H9 (cell line): ENCODE measurements at regions not wholly inside any gene's neighbourhood (a gene's known extent, or its start where the extent isn't known, plus 50 kb on each side); places are given as distances from the start of the nearest gene placed in this dataset.

Experiments
- DNase-seq: peaks from one replicate; pipeline ENCODE4 v3.0.0-alpha.2; 2017
- H2AFZ ChIP-seq: one replicate; pipeline ENCODE4 v1.6.1; 2013; ENCODE audit warnings: mild to moderate bottlenecking, low read length, control low read depth, moderate library complexity
- H2AK5ac ChIP-seq: 2 replicates; pipeline ENCODE4 v1.6.1; 2013; ENCODE audit warnings: low read length, control low read depth, mixed read lengths; ENCODE audit not compliant: insufficient read length
- H2BK120ac ChIP-seq: one replicate; pipeline ENCODE4 v1.6.1; 2013; ENCODE audit warnings: low read depth, mild to moderate bottlenecking, low read length, control low read depth, inconsistent platforms; ENCODE audit not compliant: poor library complexity, severe bottlenecking
- H2BK12ac ChIP-seq: 2 replicates; pipeline ENCODE4 v1.6.1; 2013; ENCODE audit warnings: low read length, control low read depth, mixed read lengths, low read depth; ENCODE audit not compliant: insufficient read length
- H2BK15ac ChIP-seq: 2 replicates; pipeline ENCODE4 v1.6.1; 2013; ENCODE audit warnings: low read depth, low read length, control low read depth
- H2BK20ac ChIP-seq: one replicate; pipeline ENCODE4 v1.6.1; 2013; ENCODE audit warnings: low read depth, mild to moderate bottlenecking, low read length, control low read depth, inconsistent platforms; ENCODE audit not compliant: poor library complexity, severe bottlenecking
- H2BK5ac ChIP-seq: 2 replicates; pipeline ENCODE4 v1.6.1; 2013; ENCODE audit warnings: low read length, control low read depth, mixed read lengths; ENCODE audit not compliant: insufficient read length
- H3K14ac ChIP-seq: 2 replicates; pipeline ENCODE4 v1.6.1; 2013; ENCODE audit warnings: low read length, control low read depth; ENCODE audit not compliant: insufficient read depth
- H3K18ac ChIP-seq: 2 replicates; pipeline ENCODE4 v1.6.1; 2013; ENCODE audit warnings: low read depth, mild to moderate bottlenecking, mixed read lengths, low read length, control low read depth; ENCODE audit not compliant: insufficient read length
- H3K23ac ChIP-seq: 2 replicates; pipeline ENCODE4 v1.6.1; 2013; ENCODE audit warnings: low read length, control low read depth, mixed read lengths, low read depth; ENCODE audit not compliant: insufficient read length
- H3K23me2 ChIP-seq: 2 replicates; pipeline ENCODE4 v1.6.1; 2013; ENCODE audit warnings: low read depth, mild to moderate bottlenecking, mixed read lengths, low read length, control low read depth; ENCODE audit not compliant: insufficient read length, poor library complexity, severe bottlenecking
- H3K27ac ChIP-seq: 2 replicates; pipeline ENCODE4 v1.5.1; 2013; ENCODE audit warnings: low read length, control low read depth, mixed read lengths, low read depth; ENCODE audit not compliant: insufficient read length
- H3K27me3 ChIP-seq: 2 replicates; pipeline ENCODE4 v1.6.1; 2013; ENCODE audit warnings: low read length, control low read depth, inconsistent platforms; ENCODE audit not compliant: insufficient read depth
- H3K4ac ChIP-seq: 2 replicates; pipeline ENCODE4 v1.6.1; 2013; ENCODE audit warnings: low read depth, mild to moderate bottlenecking, control low read depth, inconsistent platforms, low read length, moderate library complexity
- H3K4me1 ChIP-seq: 2 replicates; pipeline ENCODE4 v1.6.1; 2013; ENCODE audit warnings: low read length, control low read depth, inconsistent platforms; ENCODE audit not compliant: insufficient read depth
- H3K4me2 ChIP-seq: 2 replicates; pipeline ENCODE4 v1.6.1; 2013; ENCODE audit warnings: low read length, control low read depth, mixed read lengths; ENCODE audit not compliant: insufficient read length, insufficient read depth
- H3K56ac ChIP-seq: 2 replicates; pipeline ENCODE4 v1.6.1; 2013; ENCODE audit warnings: low read depth, mild to moderate bottlenecking, mixed read lengths, low read length, control low read depth; ENCODE audit not compliant: insufficient read length
- H3K79me1 ChIP-seq: 2 replicates; pipeline ENCODE4 v1.6.1; 2013; ENCODE audit warnings: low read depth, mild to moderate bottlenecking, moderate library complexity, low read length, control low read depth, inconsistent platforms; ENCODE audit not compliant: insufficient read depth, poor library complexity, severe bottlenecking
- H3K79me2 ChIP-seq: 2 replicates; pipeline ENCODE4 v1.6.1; 2013; ENCODE audit warnings: low read length, control low read depth, inconsistent platforms; ENCODE audit not compliant: insufficient read depth
- H3K9ac ChIP-seq: 2 replicates; pipeline ENCODE4 v1.6.1; 2013; ENCODE audit warnings: low read length, control low read depth, mixed read lengths; ENCODE audit not compliant: insufficient read length; ENCODE audit errors: extremely low read depth
- H3K9me3 ChIP-seq: one replicate; pipeline ENCODE4 v1.6.1; 2013; ENCODE audit warnings: low read depth, low read length, inconsistent platforms; ENCODE audit not compliant: control insufficient read depth
- H3T11ph ChIP-seq: one replicate; pipeline ENCODE4 v1.6.1; 2013; ENCODE audit warnings: mild to moderate bottlenecking, low read length, control low read depth, inconsistent platforms
- H4K20me1 ChIP-seq: one replicate; pipeline ENCODE4 v1.6.1; 2013; ENCODE audit not compliant: control insufficient read depth, insufficient read length, insufficient read depth
- H4K5ac ChIP-seq: 2 replicates; pipeline ENCODE4 v1.6.1; 2013; ENCODE audit warnings: low read depth, mild to moderate bottlenecking, mixed read lengths, low read length, control low read depth; ENCODE audit not compliant: insufficient read length
- H4K8ac ChIP-seq: replicated peaks from 2 replicates; pipeline ENCODE4 v1.6.1; 2013; ENCODE audit warnings: low read length, control low read depth, mixed read lengths, low read depth; ENCODE audit not compliant: insufficient read length
- H4K91ac ChIP-seq: 2 replicates; pipeline ENCODE4 v1.6.1; 2013; ENCODE audit warnings: low read depth, mild to moderate bottlenecking, moderate library complexity, mixed read lengths, low read length, control low read depth; ENCODE audit not compliant: insufficient read length
- H3K27ac Mint-ChIP-seq, 3 experiments: 2 replicates in 2 of 3; 3 replicates in 1 of 3; pipeline ENCODE4 v1.8.0; 2020 to 2021; ENCODE audit warnings: mixed read lengths in 3 of 3, mild to moderate bottlenecking in 1 of 3, moderate library complexity in 1 of 3
- H3K27me3 Mint-ChIP-seq: 2 replicates; pipeline ENCODE4 v1.8.0; 2021; ENCODE audit warnings: low read depth, mild to moderate bottlenecking, moderate library complexity, mixed read lengths
- H3K36me3 Mint-ChIP-seq, 3 experiments: 2 replicates in 2 of 3; 3 replicates in 1 of 3; pipeline ENCODE4 v1.8.0; 2020 to 2021; ENCODE audit warnings: low read depth in 3 of 3, mixed read lengths in 3 of 3; ENCODE audit not compliant: insufficient read depth in 1 of 3
- H3K4me1 Mint-ChIP-seq, 2 experiments: 2 replicates each; pipeline ENCODE4 v1.8.0; 2020; ENCODE audit warnings: mixed read lengths in 2 of 2
- H3K4me3 Mint-ChIP-seq, 2 experiments: 2 replicates in 1 of 2; 3 replicates in 1 of 2; pipeline ENCODE4 v1.8.0; 2020 to 2021; ENCODE audit warnings: mild to moderate bottlenecking in 2 of 2, mixed read lengths in 2 of 2, moderate library complexity in 1 of 2
- H3K9me3 Mint-ChIP-seq, 2 experiments: 2 replicates in 1 of 2; 3 replicates in 1 of 2; pipeline ENCODE4 v1.8.0; 2020; ENCODE audit warnings: mild to moderate bottlenecking in 2 of 2, mixed read lengths in 2 of 2, moderate library complexity in 1 of 2
- CTCF ChIP-seq: fragments of 200-600 bp; sonication (generic); conservative IDR thresholded peaks from 3 replicates; pipeline ENCODE4 v1.8.0; 2021; ENCODE audit warnings: antibody characterized with exemption, mild to moderate bottlenecking
- WGBS: extraction: QIAGEN DNeasy Blood & Tissue Kit; methylation state at CpG from one replicate; pipeline ENCODE4 v1.1.7; 2013; ENCODE audit warnings: missing lambda C conversion rate, low lambda C conversion rate, mixed read lengths; ENCODE audit not compliant: insufficient read length; ENCODE audit errors: extremely low coverage; 5-methylcytosine and 5-hydroxymethylcytosine counted together

- no peak overlapping the region for H3K23ac ChIP-seq
- Mint-ChIP-seq H3K27me3 (no peaks in the 10 kb centered on the region), H3K27ac (no peak overlapping the region), H3K4me3 (no peak overlapping the region), H3K36me3 (no peaks in the 10 kb centered on the region), H3K4me1 (no peaks in the 10 kb centered on the region), H3K9me3 (no peaks in the 10 kb centered on the region)
- no peak for DNase-seq
- WGBS, result no CpG with 5 or more reads among the region's 1 CpG
- no peak overlapping the region for H2BK5ac ChIP-seq
- H4K91ac ChIP-seq, result no peak overlapping the region
- H4K20me1 ChIP-seq, result no peaks in the 10 kb centered on the region
- no peak overlapping the region for H4K8ac ChIP-seq
- no peak for TF ChIP-seq CTCF
- no peak overlapping the region for H3K27ac ChIP-seq
- no peak overlapping the region for H3K4me2 ChIP-seq
- no peak overlapping the region for H4K5ac ChIP-seq
- no peaks in the 10 kb centered on the region for H3K79me1 ChIP-seq
- H3K9ac ChIP-seq, result no peak overlapping the region
- H2AK5ac ChIP-seq, result no peak overlapping the region
- H2BK120ac ChIP-seq, result no peak overlapping the region
- H3T11ph ChIP-seq, result no peak overlapping the region
- H3K27me3 ChIP-seq, result no peaks in the 10 kb centered on the region
- no peaks in the 10 kb centered on the region for H3K79me2 ChIP-seq
- no peak overlapping the region for H3K14ac ChIP-seq
- H3K4me1 ChIP-seq, result no peaks in the 10 kb centered on the region
- no peaks in the 10 kb centered on the region for H3K23me2 ChIP-seq
- no peak overlapping the region for H3K4ac ChIP-seq
- H2BK15ac ChIP-seq, result no peak overlapping the region
- H2BK12ac ChIP-seq, result no peak overlapping the region
- H2AFZ ChIP-seq, result no peak overlapping the region
- H3K9me3 ChIP-seq, result no peaks in the 10 kb centered on the region
- no peak overlapping the region for H3K18ac ChIP-seq
- H3K56ac ChIP-seq, result no peak overlapping the region
- H2BK20ac ChIP-seq, result no peak overlapping the region
Observed at GRCh38 chr11:109093354-109093753, 328.6 kb upstream of the C11orf87 start.
